ENCODE measurements at regions not wholly inside any gene's neighbourhood (a gene's known extent, or its start where the extent isn't known, plus 50 kb on each side); places are given as distances from the start of the nearest gene placed in this dataset.
A peak's percentile ranks its signal among the peaks of the same experiment; 100 is the strongest.
"Not testable (repeated sequence)": the region's sequence is repeated elsewhere in the genome, so short reads cannot be mapped to it uniquely, and the experiment has no call there.

GRCh38 chr2:176777262-176777661 lies 435.3 kb upstream of the HNRNPA3 start:
- DNase-seq = no peak

GRCh38 chr2:176779917-176780316 lies 432.7 kb upstream of the HNRNPA3 start:
- no peak for DNase-seq

- DNase-seq = no peak
These were observed 432.2 kb upstream of the HNRNPA3 start for GRCh38 chr2:176780348-176780747.

GRCh38 chr2:176781570-176782217 lies 430.9 kb upstream of the HNRNPA3 start:
- no peak for DNase-seq

GRCh38 chr2:176784633-176785200 lies 427.9 kb upstream of the HNRNPA3 start:
- peak; percentile 55 for DNase-seq

- DNase-seq = no peak
These were observed 422.8 kb upstream of the HNRNPA3 start for GRCh38 chr2:176789751-176790150.

- DNase-seq = no peak
These were observed 422.1 kb upstream of the HNRNPA3 start for GRCh38 chr2:176790468-176790867.

GRCh38 chr2:176793792-176794191 lies 418.8 kb upstream of the HNRNPA3 start:
- DNase-seq = no peak

GRCh38 chr2:176794392-176794791 lies 418.2 kb upstream of the HNRNPA3 start:
- no peak for DNase-seq

GRCh38 chr2:176795823-176796222 lies 416.8 kb upstream of the HNRNPA3 start:
- no peak for DNase-seq

- DNase-seq = not testable (repeated sequence)
These were observed 415.9 kb upstream of the HNRNPA3 start for GRCh38 chr2:176796677-176797076.

GRCh38 chr2:176804392-176804791 lies 408.2 kb upstream of the HNRNPA3 start:
- DNase-seq = no peak

- DNase-seq = no peak
These were observed 407.2 kb upstream of the HNRNPA3 start for GRCh38 chr2:176805345-176805744.

GRCh38 chr2:176812246-176812775 lies 400.3 kb upstream of the HNRNPA3 start:
- no peak for DNase-seq

GRCh38 chr2:176813156-176813555 lies 399.4 kb upstream of the HNRNPA3 start:
- no peak for DNase-seq

GRCh38 chr2:176813621-176814049 lies 399.0 kb upstream of the HNRNPA3 start:
- no peak for DNase-seq

- no peak for DNase-seq
These were observed 398.3 kb upstream of the HNRNPA3 start for GRCh38 chr2:176814274-176814673.

GRCh38 chr2:176814740-176815367 lies 397.7 kb upstream of the HNRNPA3 start:
- no peak for DNase-seq

GRCh38 chr2:176817061-176817565 lies 395.5 kb upstream of the HNRNPA3 start:
- no peak for DNase-seq

GRCh38 chr2:176818076-176818475 lies 394.5 kb upstream of the HNRNPA3 start:
- DNase-seq = no peak

GRCh38 chr2:176818617-176819016 lies 394.0 kb upstream of the HNRNPA3 start:
- no peak for DNase-seq

GRCh38 chr2:176819306-176819705 lies 393.3 kb upstream of the HNRNPA3 start:
- DNase-seq = no peak

- no peak for DNase-seq
These were observed 392.1 kb upstream of the HNRNPA3 start for GRCh38 chr2:176820371-176820932.

GRCh38 chr2:176821350-176821749 lies 391.2 kb upstream of the HNRNPA3 start:
- no peak for DNase-seq

All from NCI-H187 treated with DMSO at 0.1 percent for 48 hours (cell line).